ENCODE measurements at regions not wholly inside any gene's neighbourhood (a gene's known extent, or its start where the extent isn't known, plus 50 kb on each side); places are given as distances from the start of the nearest gene placed in this dataset.

- TF ChIP-seq, protein P1, sequence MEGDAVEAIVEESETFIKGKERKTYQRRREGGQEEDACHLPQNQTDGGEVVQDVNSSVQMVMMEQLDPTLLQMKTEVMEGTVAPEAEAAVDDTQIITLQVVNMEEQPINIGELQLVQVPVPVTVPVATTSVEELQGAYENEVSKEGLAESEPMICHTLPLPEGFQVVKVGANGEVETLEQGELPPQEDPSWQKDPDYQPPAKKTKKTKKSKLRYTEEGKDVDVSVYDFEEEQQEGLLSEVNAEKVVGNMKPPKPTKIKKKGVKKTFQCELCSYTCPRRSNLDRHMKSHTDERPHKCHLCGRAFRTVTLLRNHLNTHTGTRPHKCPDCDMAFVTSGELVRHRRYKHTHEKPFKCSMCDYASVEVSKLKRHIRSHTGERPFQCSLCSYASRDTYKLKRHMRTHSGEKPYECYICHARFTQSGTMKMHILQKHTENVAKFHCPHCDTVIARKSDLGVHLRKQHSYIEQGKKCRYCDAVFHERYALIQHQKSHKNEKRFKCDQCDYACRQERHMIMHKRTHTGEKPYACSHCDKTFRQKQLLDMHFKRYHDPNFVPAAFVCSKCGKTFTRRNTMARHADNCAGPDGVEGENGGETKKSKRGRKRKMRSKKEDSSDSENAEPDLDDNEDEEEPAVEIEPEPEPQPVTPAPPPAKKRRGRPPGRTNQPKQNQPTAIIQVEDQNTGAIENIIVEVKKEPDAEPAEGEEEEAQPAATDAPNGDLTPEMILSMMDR (conservative IDR thresholded peaks at IDR 0.05), result no peak
- no peak for TF ChIP-seq ZFX (IDR thresholded peaks at IDR 0.05)
Measured at GRCh38 chr15:66964111-66964738, 101.2 kb upstream of the SMAD3 start.
